WTC11 (cell line): ENCODE measurements at regions not wholly inside any gene's neighbourhood (a gene's known extent, or its start where the extent isn't known, plus 50 kb on each side); places are given as distances from the start of the nearest gene placed in this dataset.

Experiments used
- ATAC-seq: fragments of 200-7000 bp; cut with Tn5 transposase; 2 replicates; pipeline ENCODE4 v1.10.0; 2021; ENCODE audit warnings: mild to moderate bottlenecking, moderate library complexity
- CTCF ChIA-PET: fragments of 300-600 bp; sonication (Branson Sonifier 250); formaldehyde crosslinking; loops from one replicate; lab custom pipeline; 2021; ENCODE audit warnings: antibody characterized with exemption; lab: Charles Lee
- POLR2A ChIA-PET: fragments of 350-600 bp; sonication (Branson Sonifier 250); formaldehyde crosslinking; loops from one replicate; lab custom pipeline; 2021; ENCODE audit warnings: antibody characterized with exemption; lab: Charles Lee
- DNase-seq: peaks from one replicate; pipeline ENCODE4 v3.0.0; 2021; ENCODE audit warnings: low spot score
- H3K27ac Mint-ChIP-seq: 2 replicates; pipeline ENCODE4 v1.8.0; 2021; ENCODE audit warnings: mixed read lengths
- H3K27me3 Mint-ChIP-seq: 2 replicates; pipeline ENCODE4 v1.8.0; 2021; ENCODE audit warnings: low read depth, mild to moderate bottlenecking, moderate library complexity, mixed read lengths
- H3K36me3 Mint-ChIP-seq: 2 replicates; pipeline ENCODE4 v1.8.0; 2021; ENCODE audit warnings: mixed read lengths
- H3K4me1 Mint-ChIP-seq: 2 replicates; pipeline ENCODE4 v1.8.0; 2022; ENCODE audit warnings: mixed read lengths
- H3K4me3 Mint-ChIP-seq: 2 replicates; pipeline ENCODE4 v1.8.0; 2021; ENCODE audit warnings: mild to moderate bottlenecking, moderate library complexity, mixed read lengths
- H3K9me3 Mint-ChIP-seq: 2 replicates; pipeline ENCODE4 v1.8.0; 2021; ENCODE audit warnings: mixed read lengths
- AR ChIP-seq: fragments of 250-450 bp; sonication (Bioruptor Pico); IDR thresholded peaks from 2 replicates; pipeline ENCODE4 v1.9.0; 2021; ENCODE audit warnings: mild to moderate bottlenecking
- ARID4B ChIP-seq: sonication (generic); formaldehyde crosslinking; IDR thresholded peaks from 2 replicates; pipeline ENCODE4 v1.8.0; 2023; ENCODE audit warnings: missing genetic modification reagents, mild to moderate bottlenecking, borderline replicate concordance
- ATF2 ChIP-seq: sonication (generic); formaldehyde crosslinking; IDR thresholded peaks from 2 replicates; pipeline ENCODE4 v1.8.1; 2022; ENCODE audit warnings: low read depth, missing genetic modification reagents, borderline replicate concordance
- ELF4 ChIP-seq: sonication (generic); formaldehyde crosslinking; IDR thresholded peaks from 2 replicates; pipeline ENCODE4 v1.8.1; 2022; ENCODE audit warnings: low read depth, mild to moderate bottlenecking, moderate library complexity, missing genetic modification reagents
- ESRRA ChIP-seq: sonication (generic); formaldehyde crosslinking; IDR thresholded peaks from 2 replicates; pipeline ENCODE4 v1.8.1; 2022; ENCODE audit warnings: mild to moderate bottlenecking, missing genetic modification reagents, borderline replicate concordance
- FOXJ3 ChIP-seq: sonication (generic); formaldehyde crosslinking; IDR thresholded peaks from 2 replicates; pipeline ENCODE4 v1.9.0; 2021; ENCODE audit warnings: missing genetic modification reagents, mild to moderate bottlenecking, borderline replicate concordance
- GABPB1 ChIP-seq: sonication (generic); formaldehyde crosslinking; IDR thresholded peaks from 2 replicates; pipeline ENCODE4 v1.8.1; 2023; ENCODE audit warnings: mild to moderate bottlenecking, missing genetic modification reagents
- GRHL2 ChIP-seq: fragments of 250-450 bp; sonication (Bioruptor Pico); IDR thresholded peaks from 2 replicates; pipeline ENCODE4 v1.8.0; 2022; ENCODE audit warnings: mild to moderate bottlenecking, moderate library complexity; ENCODE audit not compliant: insufficient replicate concordance, severe bottlenecking
- IRF1 ChIP-seq: sonication (generic); formaldehyde crosslinking; IDR thresholded peaks from 2 replicates; pipeline ENCODE4 v1.8.0; 2023; ENCODE audit warnings: missing genetic modification reagents
- MAX ChIP-seq: sonication (generic); formaldehyde crosslinking; IDR thresholded peaks from 2 replicates; pipeline ENCODE4 v1.8.0; 2022; ENCODE audit warnings: mild to moderate bottlenecking, missing genetic modification reagents
- ZBTB43 ChIP-seq: sonication (generic); formaldehyde crosslinking; IDR thresholded peaks from 2 replicates; pipeline ENCODE4 v1.8.1; 2023; ENCODE audit warnings: mild to moderate bottlenecking, missing genetic modification reagents
- ZMAT4 ChIP-seq: fragments of 250-450 bp; sonication (Bioruptor Pico); IDR thresholded peaks from 2 replicates; pipeline ENCODE4 v1.9.0; 2021; ENCODE audit warnings: mild to moderate bottlenecking
- ZNF121 ChIP-seq: sonication (generic); formaldehyde crosslinking; IDR thresholded peaks from 2 replicates; pipeline ENCODE4 v1.8.0; 2023; ENCODE audit warnings: missing genetic modification reagents
- ZNF219 ChIP-seq: sonication (generic); formaldehyde crosslinking; IDR thresholded peaks from 2 replicates; pipeline ENCODE4 v1.8.0; 2023; ENCODE audit warnings: missing genetic modification reagents, mild to moderate bottlenecking, borderline replicate concordance
- ZNF232 ChIP-seq: sonication (generic); formaldehyde crosslinking; IDR thresholded peaks from 2 replicates; pipeline ENCODE4 v1.8.0; 2022; ENCODE audit warnings: mild to moderate bottlenecking, missing genetic modification reagents
- ZNF263 ChIP-seq: sonication (generic); formaldehyde crosslinking; IDR thresholded peaks from 2 replicates; pipeline ENCODE4 v1.8.1; 2022; ENCODE audit warnings: low read depth, mild to moderate bottlenecking, moderate library complexity, missing genetic modification reagents
- ZNF416 ChIP-seq: fragments of 250-450 bp; sonication (Bioruptor Pico); IDR thresholded peaks from 2 replicates; pipeline ENCODE4 v1.9.0; 2021; ENCODE audit warnings: mild to moderate bottlenecking, inconsistent platforms
- ZSCAN18 ChIP-seq: fragments of 250-450 bp; sonication (Bioruptor Pico); IDR thresholded peaks from 2 replicates; pipeline ENCODE4 v2.1.2; 2022; ENCODE audit warnings: mild to moderate bottlenecking, moderate library complexity
- TF ChIP-seq, protein P1 (sequence below): sonication (generic); formaldehyde crosslinking; IDR thresholded peaks from 2 replicates; pipeline ENCODE4 v1.8.1; 2023; ENCODE audit warnings: mild to moderate bottlenecking, missing genetic modification reagents

DNA sequence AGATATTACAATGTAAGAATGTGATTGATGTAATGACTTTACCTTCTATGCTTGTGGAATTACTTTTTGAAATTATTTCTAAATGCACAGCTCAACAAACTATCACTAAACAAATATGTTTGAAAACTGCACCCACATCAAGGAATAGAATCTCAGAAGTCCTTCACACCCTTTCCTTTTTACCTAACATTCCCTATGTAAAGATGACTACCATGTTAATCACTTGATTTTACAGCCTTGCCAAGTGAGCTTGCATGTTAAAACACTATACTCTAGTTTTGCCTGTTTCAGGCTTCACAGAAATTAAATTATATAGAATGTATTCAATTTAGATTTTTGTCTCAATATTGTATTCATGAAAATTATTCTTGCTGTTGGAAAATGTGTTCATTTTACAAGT lies 1169.4 kb upstream of the CELF2 start (continued):
- TF ChIP-seq ZBTB43 (CRISPR knock-in tag) = no peak
- no peak for TF ChIP-seq ESRRA (CRISPR knock-in tag)
- no peak for TF ChIP-seq ATF2 (CRISPR knock-in tag)
- TF ChIP-seq GABPB1 = no peak
- no peak for TF ChIP-seq IRF1 (CRISPR knock-in tag)
- no peak for TF ChIP-seq ZNF121 (CRISPR knock-in tag)
- TF ChIP-seq ZMAT4 (CRISPR knock-in tag) = no peak
- no peak for TF ChIP-seq ZNF232 (CRISPR knock-in tag)
- no peak for TF ChIP-seq ZNF416 (CRISPR knock-in tag)
- no peak for TF ChIP-seq MAX (CRISPR knock-in tag)
- TF ChIP-seq, all 79 proteins: peak for 0

- Mint-ChIP-seq H3K27me3 (peaks cover 13% of the 10 kb centered on the region), H3K4me3 (no peak overlapping the region), H3K27ac (no peak overlapping the region), H3K4me1 (peaks cover 26% of the 10 kb centered on the region), H3K36me3 (peaks cover 51% of the 10 kb centered on the region), H3K9me3 (peaks cover 55% of the 10 kb centered on the region)
- ChIA-PET CTCF (no interaction called here), POLR2A (no interaction called here)
- DNase-seq (no peak), ATAC-seq (no peak)
- TF ChIP-seq ZNF416 (CRISPR knock-in tag) (no peak), ARID4B (CRISPR knock-in tag) (no peak), ELF4 (CRISPR knock-in tag) (no peak), ZSCAN18 (CRISPR knock-in tag) (no peak), FOXJ3 (CRISPR knock-in tag) (no peak), AR (CRISPR knock-in tag) (no peak), ZNF263 (CRISPR knock-in tag) (no peak), IRF1 (CRISPR knock-in tag) (no peak), ZNF219 (no peak), GRHL2 (CRISPR knock-in tag) (no peak)
- TF ChIP-seq, protein P1, sequence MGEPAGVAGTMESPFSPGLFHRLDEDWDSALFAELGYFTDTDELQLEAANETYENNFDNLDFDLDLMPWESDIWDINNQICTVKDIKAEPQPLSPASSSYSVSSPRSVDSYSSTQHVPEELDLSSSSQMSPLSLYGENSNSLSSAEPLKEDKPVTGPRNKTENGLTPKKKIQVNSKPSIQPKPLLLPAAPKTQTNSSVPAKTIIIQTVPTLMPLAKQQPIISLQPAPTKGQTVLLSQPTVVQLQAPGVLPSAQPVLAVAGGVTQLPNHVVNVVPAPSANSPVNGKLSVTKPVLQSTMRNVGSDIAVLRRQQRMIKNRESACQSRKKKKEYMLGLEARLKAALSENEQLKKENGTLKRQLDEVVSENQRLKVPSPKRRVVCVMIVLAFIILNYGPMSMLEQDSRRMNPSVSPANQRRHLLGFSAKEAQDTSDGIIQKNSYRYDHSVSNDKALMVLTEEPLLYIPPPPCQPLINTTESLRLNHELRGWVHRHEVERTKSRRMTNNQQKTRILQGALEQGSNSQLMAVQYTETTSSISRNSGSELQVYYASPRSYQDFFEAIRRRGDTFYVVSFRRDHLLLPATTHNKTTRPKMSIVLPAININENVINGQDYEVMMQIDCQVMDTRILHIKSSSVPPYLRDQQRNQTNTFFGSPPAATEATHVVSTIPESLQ (CRISPR knock-in tag) = no peak
These were observed 1168.7 kb upstream of the CELF2 start for GRCh38 chr10:9848981-9849380.
